ENCODE measurements at regions not wholly inside any gene's neighbourhood (a gene's known extent, or its start where the extent isn't known, plus 50 kb on each side); places are given as distances from the start of the nearest gene placed in this dataset.

GRCh38 chr19:29093553-29093908 is 119.4 kb downstream of the UQCRFS1 start:
- DNase-seq = no peak

GRCh38 chr19:29092712-29093552 is 120.0 kb downstream of the UQCRFS1 start:
- DNase-seq = no peak

- DNase-seq = no peak
These were observed 122.0 kb downstream of the UQCRFS1 start for GRCh38 chr19:29090783-29091526.

- DNase-seq = no peak
These were observed 123.6 kb downstream of the UQCRFS1 start for GRCh38 chr19:29089315-29089870.

GRCh38 chr19:29088761-29089160 is 124.2 kb downstream of the UQCRFS1 start:
- DNase-seq = no peak

- no peak for DNase-seq
These were observed 126.3 kb downstream of the UQCRFS1 start for GRCh38 chr19:29086646-29087045.

GRCh38 chr19:29086182-29086581 is 126.8 kb downstream of the UQCRFS1 start:
- DNase-seq = no peak

- DNase-seq = no peak
These were observed 127.3 kb downstream of the UQCRFS1 start for GRCh38 chr19:29085630-29086029.

- no peak for DNase-seq
These were observed 127.7 kb downstream of the UQCRFS1 start for GRCh38 chr19:29085206-29085605.

GRCh38 chr19:29084266-29084665 is 128.7 kb downstream of the UQCRFS1 start:
- DNase-seq = no peak

GRCh38 chr19:29083863-29084262 is 129.1 kb downstream of the UQCRFS1 start:
- DNase-seq = no peak

GRCh38 chr19:29079356-29080032 is 133.5 kb downstream of the UQCRFS1 start:
- no peak for DNase-seq

GRCh38 chr19:29076963-29077362 is 136.0 kb downstream of the UQCRFS1 start:
- DNase-seq = no peak

GRCh38 chr19:29076161-29076560 is 136.8 kb downstream of the UQCRFS1 start:
- no peak for DNase-seq

GRCh38 chr19:29075149-29075548 is 137.8 kb downstream of the UQCRFS1 start:
- DNase-seq = no peak

- no peak for DNase-seq
These were observed 138.4 kb downstream of the UQCRFS1 start for GRCh38 chr19:29074579-29074978.

GRCh38 chr19:29067831-29068230 is 145.1 kb downstream of the UQCRFS1 start:
- no peak for DNase-seq

GRCh38 chr19:29062475-29063435 is 150.2 kb downstream of the UQCRFS1 start:
- DNase-seq = no peak

GRCh38 chr19:29060813-29061364 is 152.1 kb downstream of the UQCRFS1 start:
- DNase-seq = no peak

- no peak for DNase-seq
These were observed 156.4 kb downstream of the UQCRFS1 start for GRCh38 chr19:29056535-29056934.
